GM03348 (cell line): ENCODE measurements at regions not wholly inside any gene's neighbourhood (a gene's known extent, or its start where the extent isn't known, plus 50 kb on each side); places are given as distances from the start of the nearest gene placed in this dataset.
"Not testable (repeated sequence)": the region's sequence is repeated elsewhere in the genome, so short reads cannot be mapped to it uniquely, and the experiment has no call there.

Experiments used
- DNase-seq: peaks from one replicate; pipeline ENCODE4 v3.0.0; 2012; ENCODE audit warnings: low spot score

DNA sequence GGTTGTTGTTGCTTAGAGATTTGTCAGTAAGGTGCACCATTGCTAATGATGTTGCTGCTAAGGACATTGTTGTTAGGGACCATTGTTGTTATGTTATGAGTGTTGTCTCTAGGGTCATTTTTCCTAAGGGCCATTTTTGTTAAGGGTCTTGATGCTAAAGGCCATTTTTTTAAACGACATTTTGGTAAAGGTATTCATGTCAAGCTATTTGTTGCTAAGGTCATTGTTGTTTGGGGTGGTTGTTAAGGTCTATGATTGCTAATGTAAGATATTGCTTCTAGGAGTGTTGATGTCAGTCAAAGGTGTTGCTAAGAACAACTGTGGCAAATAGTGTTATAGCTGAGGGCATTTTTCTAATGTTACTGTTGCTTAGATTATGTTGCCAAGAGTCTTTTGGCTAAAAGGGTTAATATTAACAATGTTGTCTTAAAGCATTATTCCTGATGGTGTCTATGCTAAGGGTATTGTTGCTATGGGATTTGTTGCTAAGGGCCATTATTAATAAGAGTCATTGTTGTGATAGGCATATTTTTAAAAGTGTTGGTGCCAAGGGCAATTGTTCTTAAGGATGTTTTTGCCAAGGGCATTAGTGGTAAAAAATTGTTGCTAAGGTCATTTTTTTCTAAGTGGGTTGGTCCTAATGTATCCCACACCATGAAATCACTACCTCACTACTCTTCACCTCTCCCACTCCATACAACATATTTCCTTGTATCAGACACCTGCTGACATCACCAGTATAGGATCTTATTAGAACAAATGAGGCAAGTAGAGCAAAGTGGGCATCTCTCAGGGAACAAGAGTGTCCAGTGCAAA lies 56.2 kb downstream of the SPATA31A6 start:
- DNase-seq, result not testable (repeated sequence)

DNA sequence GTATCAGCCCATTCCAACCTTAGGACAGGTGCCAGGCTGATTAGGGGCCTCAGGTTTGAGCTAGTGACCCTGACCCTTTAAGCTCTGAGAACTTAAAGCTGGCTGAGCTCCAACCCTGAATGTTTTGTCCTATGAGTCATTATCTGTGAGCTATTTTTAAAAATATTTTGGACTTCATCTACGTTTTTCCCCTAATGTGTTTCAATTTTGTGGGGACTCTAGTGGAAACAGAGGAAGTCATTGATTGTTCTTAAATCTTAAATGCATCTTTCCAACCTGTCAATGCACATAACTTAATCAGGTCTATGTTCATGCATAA lies 56.8 kb downstream of the SPATA31A6 start:
- DNase-seq, result not testable (repeated sequence)

DNA sequence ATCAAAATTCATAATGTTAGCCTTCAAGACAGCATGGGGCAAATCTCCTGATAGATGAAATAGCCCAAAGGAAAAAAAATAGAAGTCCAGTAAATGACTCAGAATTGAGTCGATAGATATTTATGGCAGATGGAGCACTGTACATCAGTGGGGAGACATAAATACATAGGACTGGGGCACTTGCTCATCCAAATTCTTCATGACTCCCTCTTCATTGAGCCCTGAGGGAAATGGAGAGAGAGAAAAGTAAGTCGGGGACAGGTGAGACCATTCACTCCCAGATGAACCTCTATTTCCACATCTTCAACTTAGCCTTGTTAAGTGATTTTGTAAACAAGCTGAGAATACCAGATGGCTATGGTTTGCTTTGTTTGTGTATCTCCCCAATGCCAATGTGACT lies 59.8 kb downstream of the SPATA31A6 start:
- not testable (repeated sequence) for DNase-seq

DNA sequence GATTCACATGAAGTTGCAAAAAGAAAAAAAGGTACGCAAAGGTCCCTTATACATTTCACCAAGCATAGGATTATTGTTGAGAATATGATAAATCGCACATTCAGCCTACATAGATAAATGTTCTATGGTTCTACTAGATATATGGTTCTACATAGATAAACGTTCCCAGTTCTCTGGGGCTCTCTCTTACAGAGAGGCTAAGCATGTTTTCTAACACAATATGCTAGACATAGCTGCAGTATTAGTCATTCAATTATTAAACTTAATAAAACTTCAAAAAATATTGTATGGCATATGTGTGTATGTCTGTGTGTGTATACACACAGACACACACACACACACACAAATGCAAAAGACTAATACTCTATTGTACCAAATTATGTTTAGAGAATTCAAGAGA lies 60.4 kb downstream of the SPATA31A6 start:
- DNase-seq, result not testable (repeated sequence)

DNA sequence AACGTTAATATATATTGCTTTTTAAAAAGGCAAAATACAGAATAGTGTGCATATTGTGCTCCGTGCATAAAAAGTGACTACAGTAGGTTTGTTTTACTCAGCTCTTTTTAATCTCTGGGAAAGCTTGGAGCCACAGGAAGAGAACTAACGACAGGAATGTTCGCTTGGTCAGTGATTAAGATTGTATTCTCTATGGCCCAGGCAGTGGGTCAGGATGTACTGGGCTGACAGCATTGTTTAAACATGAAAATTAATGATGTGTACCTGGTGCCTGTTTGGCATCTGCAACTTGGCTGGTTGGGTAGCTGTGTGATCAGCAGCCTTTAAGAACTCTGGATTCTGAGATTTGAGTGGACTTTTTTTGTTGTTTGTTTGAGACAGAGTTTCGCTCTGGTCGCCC lies 85.3 kb downstream of the SPATA31A6 start:
- DNase-seq, result not testable (repeated sequence)

DNA sequence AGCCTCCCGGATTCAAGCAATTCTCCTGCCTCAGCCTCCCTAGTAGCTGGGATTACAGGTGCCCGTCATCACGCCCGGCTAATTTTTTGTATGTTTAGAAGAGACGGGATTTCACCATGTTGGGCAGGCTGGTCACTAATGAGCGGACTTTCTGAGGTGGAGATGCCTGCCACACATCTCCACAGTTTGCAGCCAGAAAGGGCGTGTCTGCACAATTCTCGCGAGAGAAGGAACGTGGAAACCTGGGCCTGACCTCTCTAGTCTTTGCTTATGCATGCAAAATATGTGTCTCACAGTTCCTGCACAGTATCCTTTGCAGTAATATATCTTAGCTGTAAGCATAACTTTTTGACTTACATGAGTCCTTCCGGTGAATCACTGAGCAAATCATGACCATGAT lies 85.7 kb downstream of the SPATA31A6 start:
- DNase-seq, result not testable (repeated sequence)

DNA sequence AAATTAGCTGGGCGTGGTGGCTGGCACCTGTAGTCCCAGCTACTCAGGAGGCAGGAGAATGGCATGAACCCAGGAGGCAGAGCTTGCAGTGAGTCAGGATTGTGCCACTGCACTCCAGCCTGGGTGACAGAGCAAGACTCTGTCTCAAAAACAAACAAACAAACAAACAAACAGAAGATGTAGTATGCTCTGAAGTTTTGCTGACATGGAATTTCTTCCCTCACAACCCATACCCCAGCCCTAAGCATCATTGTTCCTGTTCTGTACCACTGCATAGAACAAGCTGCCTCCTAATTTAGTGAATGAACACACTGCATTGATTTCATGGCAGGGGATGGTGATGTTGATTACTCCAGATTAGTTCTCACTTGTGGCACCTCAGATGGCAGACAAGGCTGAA lies 89.7 kb downstream of the SPATA31A6 start:
- not testable (repeated sequence) for DNase-seq

DNA sequence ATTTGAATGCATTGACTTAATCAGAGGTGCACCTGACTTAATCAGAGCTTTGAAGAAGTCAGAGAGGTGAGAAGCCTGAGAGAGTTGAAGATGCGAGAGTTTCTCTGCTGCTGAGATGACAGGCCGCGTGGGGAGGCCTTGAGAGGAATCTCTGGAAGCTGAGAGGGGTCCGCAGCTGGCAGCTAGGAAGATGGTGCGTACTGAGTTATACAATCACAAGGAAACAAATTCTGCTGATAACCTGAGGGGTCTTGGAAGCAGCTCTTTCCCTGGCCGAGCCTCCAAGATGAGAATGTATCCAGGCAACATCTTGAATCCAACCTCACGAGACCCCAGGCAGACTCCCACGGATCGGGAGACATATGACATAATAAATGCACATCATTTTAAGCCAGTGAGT lies 91.7 kb downstream of the SPATA31A6 start:
- no peak for DNase-seq

DNA sequence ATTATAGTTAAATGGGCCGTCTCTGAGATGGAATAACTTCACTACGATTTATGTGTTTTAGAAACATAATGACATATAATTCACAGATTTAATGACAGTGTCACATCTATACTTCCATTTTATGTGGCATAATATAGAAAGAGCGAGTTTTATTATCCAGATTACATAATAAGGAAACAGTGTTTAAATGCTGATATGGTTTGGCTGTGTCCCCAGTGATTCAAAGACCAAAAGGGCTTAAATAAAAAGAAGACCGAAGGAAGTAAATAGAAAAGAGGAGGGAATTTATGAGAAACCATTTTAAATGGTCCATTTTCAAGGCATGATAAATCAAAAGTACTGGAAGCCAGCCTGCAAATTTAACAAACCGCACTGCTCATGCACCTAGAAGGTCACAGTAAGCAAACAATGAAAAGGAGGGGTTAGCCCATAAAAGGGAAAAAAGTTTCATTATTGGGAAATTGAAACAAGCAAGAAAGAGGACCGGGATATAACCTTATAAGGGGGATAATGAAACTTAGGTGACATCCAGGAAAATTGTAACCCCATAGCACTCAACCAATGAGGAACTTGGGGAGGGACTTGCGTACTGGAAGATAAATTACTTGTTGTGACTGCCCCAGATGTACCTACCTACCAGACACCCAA lies 99.2 kb downstream of the SPATA31A6 start:
- DNase-seq, result not testable (repeated sequence)

DNA sequence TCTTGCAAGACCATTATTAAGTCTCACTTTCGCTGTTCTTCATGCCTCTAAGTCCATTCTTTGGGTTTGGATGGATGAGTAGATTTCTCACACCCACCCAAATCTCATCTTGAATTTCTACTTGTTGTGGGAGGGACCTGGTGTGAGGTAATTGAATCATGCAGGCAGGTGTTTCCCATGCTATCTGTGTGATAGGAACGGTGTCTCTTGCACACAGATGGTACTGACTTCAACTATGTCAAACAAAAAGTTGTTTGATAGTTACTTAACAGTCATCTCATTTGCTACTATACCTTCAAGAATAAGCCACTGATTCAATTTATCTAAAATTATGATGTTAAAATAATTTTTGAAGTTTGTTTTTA lies 99.7 kb downstream of the SPATA31A6 start:
- not testable (repeated sequence) for DNase-seq

DNA sequence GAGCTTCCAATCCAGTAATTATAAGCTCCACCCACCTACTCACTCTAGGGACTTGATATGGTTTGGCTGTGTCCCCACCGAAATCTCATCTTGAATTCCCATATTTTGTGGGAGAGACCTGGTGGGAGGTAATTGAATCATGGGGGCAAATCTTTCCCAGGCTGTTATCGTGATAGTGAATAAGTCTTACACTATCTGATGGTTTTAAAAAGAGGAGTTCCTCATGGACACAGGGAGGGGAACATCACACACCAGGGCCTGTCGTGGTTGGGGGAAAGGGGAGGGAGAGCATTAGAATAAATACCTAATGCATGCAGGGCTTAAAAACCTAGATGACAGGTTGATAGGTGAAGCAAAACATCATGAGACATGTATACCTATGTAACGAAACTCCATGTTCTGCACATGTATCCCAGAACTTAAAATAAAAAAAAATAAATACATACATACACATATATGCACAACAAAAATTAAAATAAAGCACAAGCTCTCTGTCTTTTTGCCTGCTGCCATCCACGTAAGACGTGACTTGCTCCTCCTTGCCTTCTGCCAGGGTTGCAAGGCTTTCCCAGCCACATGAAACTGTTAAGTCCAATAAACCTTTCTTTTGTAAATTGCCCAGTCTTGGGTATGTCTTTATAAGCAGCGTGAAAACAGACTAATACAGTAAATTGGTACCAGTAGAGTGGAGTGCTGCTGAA lies 102.8 kb downstream of the SPATA31A6 start:
- not testable (repeated sequence) for DNase-seq

DNA sequence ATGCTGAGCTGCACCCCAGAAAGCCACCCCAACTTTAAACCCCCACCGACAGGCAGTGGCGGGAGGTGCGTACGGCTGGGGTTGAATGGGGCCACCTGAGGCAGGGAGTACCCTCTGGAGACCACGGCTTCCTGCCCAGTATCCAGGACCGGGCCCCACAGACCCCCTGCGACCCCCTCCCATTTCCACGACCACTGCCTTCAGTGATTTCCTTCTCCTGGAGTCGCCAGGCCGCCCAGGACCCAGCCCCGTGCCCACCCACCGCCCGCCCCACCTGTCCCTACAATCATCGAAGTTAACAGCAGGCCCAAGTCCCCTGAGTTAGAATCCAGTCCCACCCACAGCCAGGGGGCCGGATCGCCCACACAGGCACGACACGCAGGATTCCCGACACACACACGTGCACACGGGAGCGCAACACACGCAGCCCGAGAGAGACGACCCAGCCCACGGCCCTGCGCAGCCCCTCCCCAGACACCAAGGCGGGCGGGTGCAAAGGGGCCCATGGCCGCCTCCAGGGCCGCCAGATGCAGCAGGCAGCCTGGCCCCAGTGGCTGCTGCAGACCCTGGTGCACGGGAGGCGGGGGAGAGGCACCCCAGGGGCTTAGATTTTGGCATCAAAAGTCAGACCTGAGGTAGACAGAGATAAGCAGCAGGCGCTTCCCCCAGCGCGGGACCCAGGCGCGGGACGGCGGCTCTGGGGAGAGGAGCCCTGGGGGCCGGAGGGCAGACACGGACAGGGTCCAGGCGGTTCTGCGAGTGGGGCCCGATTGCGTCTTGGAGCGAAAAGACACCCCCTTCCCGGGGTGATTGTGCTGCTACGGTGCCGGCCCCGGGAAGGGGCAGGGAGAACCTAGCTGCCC lies 104.8 kb downstream of the SPATA31A6 start:
- DNase-seq, result not testable (repeated sequence)

DNA sequence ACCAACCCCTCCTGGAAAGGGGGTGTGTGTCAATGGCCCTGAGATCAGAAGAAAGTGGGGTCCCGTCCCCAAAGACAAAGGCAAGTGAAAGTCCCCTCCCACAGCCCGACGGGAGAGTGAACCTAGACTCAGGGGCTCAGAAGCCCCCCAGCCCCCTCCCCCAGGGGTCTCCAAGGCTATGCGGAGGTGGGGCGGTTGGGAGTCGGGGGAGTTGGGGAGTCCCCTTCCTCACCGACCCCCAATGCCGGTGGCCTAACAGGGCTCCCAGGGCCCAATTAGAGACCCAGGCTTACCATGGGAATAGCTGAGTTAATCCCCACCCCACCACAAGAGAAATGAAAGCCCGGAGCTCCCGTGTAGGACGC lies 105.4 kb downstream of the SPATA31A6 start:
- not testable (repeated sequence) for DNase-seq

DNA sequence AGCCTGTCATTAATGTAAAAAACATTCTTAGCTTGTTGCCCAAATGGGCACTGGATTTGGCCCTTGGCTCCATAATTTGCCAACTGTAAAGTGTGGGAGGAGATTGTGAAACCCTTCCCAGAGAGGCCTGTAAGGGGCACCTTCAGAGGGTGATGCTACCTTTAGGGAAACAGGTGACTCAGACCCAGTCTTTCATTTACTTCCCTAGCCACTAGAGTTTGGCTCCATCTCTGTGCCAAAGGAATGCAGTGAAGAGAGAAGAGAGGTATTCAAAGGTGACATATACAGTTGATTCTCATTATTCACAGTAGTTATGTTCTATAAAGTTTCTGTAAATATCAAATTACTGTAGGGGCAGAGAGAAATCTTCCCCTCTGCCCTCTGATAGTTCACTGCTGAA lies 116.7 kb downstream of the SPATA31A6 start:
- DNase-seq, result not testable (repeated sequence)

DNA sequence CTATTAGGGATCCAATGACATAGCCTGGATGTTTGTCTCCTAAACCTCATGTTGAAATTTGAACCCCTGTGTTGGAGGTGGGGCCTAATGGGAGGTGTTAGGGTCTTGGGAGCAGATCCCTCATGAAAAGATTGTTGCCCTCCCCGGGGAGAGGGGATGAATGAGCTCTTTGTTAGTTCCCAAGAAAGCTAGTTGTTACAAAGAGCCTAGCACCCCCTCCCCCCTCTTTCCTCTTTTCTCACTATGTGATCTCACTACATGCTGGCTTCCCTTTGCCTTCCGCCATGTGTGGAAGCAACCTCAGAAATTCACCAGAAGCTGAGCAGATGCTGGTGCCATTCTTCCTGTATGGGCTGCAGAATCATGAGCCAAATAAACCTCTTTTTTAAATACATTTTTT lies 123.2 kb downstream of the SPATA31A6 start:
- DNase-seq, result not testable (repeated sequence)

DNA sequence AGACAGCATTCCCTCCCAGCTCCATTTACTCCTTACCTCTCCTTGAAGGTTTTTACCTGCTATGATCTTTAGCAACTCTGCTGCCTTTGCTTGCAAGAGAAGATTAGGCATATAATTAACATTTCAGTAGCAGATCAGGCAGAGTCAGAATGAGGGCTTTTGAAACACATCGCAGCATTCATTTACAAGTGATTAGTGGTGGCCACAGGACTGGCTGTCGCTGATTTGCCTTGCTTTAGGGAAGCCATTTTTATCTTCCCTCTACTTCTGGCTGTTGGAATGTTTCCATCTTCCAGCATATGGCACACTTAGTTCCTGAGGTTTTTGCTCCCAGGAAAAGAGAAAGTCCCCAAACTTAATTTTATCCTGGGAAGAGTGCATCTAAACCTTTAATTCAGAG lies 124.0 kb downstream of the SPATA31A6 start:
- DNase-seq, result not testable (repeated sequence)

DNA sequence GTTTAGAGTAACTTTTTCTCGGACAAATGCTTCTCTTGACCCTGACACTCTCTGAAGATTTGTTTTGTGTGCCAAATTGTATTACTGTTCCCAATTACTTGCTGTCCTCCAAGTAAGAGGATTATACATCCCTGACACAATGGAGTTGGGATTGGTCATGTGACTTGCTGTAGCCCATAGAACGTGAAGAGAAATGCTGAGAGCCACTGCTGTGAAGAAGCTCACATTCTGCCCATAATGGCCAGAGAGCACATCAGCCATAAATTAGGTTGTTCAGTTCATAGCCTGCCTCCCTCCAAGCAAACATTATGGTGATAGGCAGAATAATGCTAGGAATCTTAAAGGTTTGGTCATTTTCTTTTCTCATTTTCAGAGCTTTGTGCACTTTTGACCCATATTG lies 127.5 kb downstream of the SPATA31A6 start:
- not testable (repeated sequence) for DNase-seq

DNA sequence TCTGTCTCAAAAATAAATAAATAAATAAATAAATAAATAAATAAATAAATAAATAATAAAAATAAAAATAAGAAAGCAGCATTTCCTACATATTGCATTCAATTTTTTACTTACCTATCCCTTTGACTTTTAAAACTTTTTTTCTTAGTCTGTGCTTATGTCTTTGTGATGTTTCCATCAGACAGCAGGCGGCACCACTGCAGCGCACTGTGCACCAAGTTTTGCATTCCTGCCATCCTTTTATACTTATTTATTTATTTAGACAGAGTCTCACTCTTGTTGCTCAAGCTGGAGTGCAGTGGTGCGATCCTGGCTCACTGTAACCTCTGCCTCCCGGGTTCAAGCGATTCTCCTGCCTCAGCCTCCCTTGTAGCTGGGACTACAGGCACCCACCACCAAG lies 132.6 kb downstream of the SPATA31A6 start:
- not testable (repeated sequence) for DNase-seq

DNA sequence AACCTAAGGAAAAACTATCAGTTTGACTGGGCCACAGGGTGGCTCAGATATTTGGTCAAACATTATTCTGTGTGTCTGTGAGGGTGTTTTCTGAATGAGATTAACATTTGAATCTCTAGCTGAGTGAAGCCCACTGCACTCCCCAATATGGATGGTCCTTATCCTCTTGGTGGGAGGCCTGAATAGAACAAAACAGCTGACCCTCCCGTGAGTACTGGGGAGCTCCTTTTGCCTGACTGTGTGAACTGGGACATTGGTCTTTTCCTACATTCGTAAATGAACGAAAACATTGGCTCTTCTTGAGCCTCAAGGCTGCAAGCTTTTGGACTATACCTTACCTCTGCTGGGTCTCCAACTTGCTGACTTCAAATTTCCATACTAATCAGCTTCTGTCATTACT lies 134.2 kb downstream of the SPATA31A6 start:
- DNase-seq, result not testable (repeated sequence)

DNA sequence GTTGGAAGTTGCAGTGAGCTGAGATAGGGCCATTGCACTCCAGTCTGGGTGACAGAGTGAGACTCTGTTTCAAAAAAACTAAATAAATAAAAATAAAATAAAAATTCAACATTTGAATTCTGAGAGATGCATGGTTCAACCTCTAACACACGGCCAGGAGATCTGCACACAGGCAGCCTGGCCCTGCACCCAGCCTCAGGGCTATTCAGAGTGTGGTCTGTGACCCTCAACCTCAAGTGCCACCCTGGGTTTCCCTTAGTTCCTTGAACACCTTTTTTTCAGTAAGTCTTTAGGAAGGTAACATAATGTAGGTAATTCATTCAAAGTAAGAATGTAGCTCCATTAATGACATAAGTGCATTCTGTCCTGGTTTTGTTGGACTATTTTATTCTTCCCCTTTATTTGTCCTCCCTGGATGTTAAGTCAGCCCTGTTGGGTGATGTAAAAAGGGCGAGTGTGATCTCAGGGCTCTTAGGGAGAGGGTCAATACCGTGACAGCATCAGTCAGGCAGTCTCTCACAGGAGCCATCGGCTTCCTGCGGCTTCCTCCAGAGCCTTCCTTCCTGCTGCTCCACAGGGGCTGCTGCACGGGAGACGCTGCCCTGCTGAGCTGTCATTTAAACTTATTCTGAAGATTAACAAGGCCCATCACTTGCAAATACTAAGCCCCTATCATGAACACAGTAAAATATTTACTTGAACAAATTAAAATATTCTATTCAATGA lies 139.8 kb downstream of the SPATA31A6 start:
- DNase-seq, result not testable (repeated sequence)

DNA sequence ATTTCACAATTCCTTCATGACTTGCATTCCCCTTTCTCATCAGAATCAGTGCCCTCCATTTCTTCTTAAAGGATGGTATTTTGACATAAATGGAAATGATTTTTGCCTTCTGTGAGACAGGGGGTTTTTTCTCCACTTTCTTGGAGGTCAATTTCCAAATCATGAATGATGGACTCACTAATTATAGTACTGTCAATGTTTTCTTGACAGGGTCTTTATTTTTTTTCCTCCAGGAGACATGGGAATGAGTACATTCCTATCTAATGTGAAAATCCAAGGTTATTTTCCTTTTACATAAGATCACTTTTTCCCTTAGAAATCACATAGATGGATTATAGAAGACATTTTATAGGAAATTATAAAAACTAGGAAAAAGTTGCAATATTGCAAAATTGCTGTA lies 141.7 kb downstream of the SPATA31A6 start:
- DNase-seq, result not testable (repeated sequence)
